Epithelial cell of esophagus (primary cell): ENCODE measurements at regions not wholly inside any gene's neighbourhood (a gene's known extent, or its start where the extent isn't known, plus 50 kb on each side); places are given as distances from the start of the nearest gene placed in this dataset.

Source experiments
- DNase-seq: peaks from one replicate; pipeline ENCODE4 v3.0.0; 2010; ENCODE audit warnings: low read depth
- H3K4me3 ChIP-seq: 2 replicates; pipeline ENCODE4 v1.5.1; 2011; ENCODE audit warnings: mild to moderate bottlenecking, low read length, control low read depth
- TF ChIP-seq, protein P1 (sequence below): IDR thresholded peaks from 2 replicates; pipeline ENCODE4 v1.5.1; 2011; ENCODE audit warnings: low read depth, mild to moderate bottlenecking, low read length, control low read depth, inconsistent platforms; ENCODE audit not compliant: insufficient read depth; ENCODE audit errors: missing control alignments

DNA sequence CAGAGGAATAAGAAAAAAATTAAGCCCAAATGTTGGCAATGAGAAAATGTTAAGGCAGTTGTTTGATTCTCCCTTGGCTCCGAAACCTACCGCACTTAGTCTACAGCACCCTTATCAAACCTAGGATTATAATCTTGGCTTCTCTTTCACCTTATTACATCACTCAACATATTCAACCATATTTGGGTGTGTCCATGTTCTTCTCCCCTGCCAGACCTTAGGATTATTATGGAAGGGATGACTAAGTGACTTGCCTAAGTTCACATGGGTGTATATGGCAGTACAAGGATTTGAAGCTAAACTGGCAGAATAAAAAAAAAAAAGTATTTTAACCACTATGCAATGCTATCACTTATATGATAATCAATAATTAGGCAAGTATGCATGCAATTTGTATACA is 76.4 kb downstream of the PLK2 start:
- DNase-seq = peak; percentile 57
- TF ChIP-seq, protein P1, sequence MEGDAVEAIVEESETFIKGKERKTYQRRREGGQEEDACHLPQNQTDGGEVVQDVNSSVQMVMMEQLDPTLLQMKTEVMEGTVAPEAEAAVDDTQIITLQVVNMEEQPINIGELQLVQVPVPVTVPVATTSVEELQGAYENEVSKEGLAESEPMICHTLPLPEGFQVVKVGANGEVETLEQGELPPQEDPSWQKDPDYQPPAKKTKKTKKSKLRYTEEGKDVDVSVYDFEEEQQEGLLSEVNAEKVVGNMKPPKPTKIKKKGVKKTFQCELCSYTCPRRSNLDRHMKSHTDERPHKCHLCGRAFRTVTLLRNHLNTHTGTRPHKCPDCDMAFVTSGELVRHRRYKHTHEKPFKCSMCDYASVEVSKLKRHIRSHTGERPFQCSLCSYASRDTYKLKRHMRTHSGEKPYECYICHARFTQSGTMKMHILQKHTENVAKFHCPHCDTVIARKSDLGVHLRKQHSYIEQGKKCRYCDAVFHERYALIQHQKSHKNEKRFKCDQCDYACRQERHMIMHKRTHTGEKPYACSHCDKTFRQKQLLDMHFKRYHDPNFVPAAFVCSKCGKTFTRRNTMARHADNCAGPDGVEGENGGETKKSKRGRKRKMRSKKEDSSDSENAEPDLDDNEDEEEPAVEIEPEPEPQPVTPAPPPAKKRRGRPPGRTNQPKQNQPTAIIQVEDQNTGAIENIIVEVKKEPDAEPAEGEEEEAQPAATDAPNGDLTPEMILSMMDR = no peak
- H3K4me3 ChIP-seq = no peak overlapping the region

DNA sequence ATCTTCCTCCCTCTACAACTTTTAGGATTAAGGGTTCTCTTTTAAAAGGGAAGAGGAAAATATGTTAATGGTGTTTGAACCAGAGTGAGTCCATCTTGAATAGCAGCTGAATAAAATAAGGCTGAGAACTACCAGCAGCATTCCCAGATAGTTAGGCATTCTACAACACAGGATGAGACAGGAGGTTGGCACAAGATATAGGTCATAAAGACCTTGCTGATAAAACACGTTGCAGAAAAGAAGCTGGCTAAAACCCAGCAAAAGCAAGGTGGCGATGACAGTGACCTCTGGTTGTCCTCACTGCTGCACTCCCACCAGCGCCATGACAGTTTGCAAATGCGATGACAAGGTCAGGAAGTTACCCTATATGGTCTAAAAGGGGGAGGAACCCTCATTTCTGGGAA is 77.8 kb downstream of the PLK2 start:
- no peak for DNase-seq
- TF ChIP-seq, protein P1 = no peak
- H3K4me3 ChIP-seq = no peak overlapping the region

DNA sequence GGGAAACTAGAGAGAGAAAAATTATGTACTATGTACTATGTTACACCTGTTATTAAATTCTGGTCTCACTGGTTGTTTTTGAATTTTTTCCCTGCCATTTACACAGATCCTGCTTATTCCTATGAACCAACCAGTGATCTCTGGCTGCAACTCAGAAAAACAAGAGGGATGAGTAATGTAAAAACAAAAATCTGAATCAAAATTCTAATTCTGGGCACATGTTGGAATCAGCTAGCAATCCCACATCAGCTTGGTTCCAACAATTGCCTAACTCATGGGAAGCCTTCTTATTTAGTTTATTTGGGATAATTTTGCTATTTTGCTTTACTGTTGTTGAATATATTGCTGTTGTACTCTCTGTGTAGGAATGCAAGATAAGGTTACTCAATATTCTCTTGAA is 78.3 kb downstream of the PLK2 start:
- DNase-seq = no peak
- TF ChIP-seq, protein P1 = no peak
- no peak overlapping the region for H3K4me3 ChIP-seq

DNA sequence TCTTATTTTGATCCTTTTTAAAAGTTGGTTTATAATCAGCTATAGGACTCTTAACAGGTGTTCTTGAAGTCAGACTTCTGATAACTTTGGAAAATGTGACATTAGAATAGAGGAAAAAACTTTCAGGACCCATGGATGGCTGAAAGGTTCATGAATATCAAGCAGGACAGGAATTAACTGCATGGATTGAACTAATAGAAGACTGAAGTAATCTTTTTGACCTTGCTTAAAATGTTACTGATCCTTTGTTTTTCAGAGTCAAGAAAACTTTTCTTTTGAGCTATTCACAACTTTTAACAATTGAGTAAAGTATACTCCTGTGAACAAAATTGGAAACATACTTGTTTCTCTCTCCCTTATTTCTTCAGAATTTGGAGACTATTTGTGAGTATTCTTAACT is 79.2 kb downstream of the PLK2 start:
- no peak overlapping the region for H3K4me3 ChIP-seq
- no peak for DNase-seq
- TF ChIP-seq, protein P1 = no peak

DNA sequence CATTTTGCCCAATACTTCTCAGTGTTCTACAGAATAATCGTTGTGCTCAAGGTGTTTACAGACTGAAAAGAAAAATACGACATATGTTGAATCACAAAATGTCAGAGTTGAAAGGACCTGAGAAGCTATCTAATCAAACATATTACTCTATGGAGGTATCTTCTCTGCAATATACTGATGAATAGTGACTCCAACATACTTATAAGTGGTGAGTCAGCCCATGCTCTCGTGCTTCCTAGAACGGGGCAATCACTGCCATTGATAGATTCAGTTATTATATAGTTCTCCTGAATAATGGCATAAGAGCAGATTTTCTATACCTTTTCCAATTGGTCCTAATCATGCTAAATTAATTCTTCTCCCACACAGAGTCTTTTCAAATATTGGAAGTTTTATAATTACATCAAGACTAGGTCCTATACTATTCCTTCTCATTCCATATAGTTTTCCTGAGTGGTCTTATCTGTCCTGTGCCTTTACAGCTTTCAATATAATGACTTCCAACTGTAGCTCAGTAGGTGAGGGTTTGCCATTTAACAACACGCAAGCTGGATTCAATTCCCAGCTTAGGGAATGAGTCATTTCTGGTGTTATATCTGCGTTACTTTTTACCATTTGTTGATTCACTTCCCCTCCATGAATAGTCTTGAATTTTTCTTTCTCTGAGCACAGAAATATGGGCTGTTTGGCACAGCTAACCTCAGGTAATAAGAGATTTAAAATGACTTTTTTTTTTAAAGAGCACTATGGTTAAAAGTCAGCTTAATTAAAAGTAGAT is 81.1 kb downstream of the PLK2 start:
- no peak overlapping the region for H3K4me3 ChIP-seq
- no peak for DNase-seq
- TF ChIP-seq, protein P1 = no peak

DNA sequence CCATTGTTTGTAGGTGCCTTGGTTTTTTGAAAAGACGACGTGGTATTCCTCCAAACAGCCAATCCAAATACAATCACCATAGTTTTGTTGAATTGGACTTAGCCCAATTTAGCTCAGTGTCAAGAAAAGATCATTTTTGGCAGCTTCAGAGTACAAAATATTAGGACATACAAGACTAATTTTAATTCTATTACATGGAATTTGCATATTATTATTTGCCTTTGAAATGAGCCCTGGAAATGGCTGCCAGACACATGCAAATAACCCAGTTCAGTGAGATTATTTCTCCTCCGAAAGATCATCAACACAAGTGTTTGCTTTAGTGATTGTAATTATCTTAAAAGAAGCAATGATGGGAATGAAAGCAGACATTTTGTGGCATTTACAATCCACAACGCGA is 89.3 kb downstream of the PLK2 start:
- TF ChIP-seq, protein P1 = no peak
- DNase-seq = no peak
- no peak overlapping the region for H3K4me3 ChIP-seq
